Body of pancreas (tissue), 4 donors: ENCODE measurements at regions not wholly inside any gene's neighbourhood (a gene's known extent, or its start where the extent isn't known, plus 50 kb on each side); places are given as distances from the start of the nearest gene placed in this dataset.

Experiments used
- ATAC-seq: fragments of 150-250 bp; one replicate; pipeline ENCODE4 v1.9.1; 2016
- DNase-seq, 4 donors: peaks; one replicate each; pipeline ENCODE4 v3.0.0-alpha.2; 2019
- H3K27ac ChIP-seq, 4 donors: fragments of 200-600 bp; sonication (generic); 1 replicate in 3 of 4; 2 replicates in 1 of 4; pipeline versions ENCODE4 v1.5.1 to v1.6.1; 2016 to 2019; ENCODE audit warnings: mild to moderate bottlenecking in 1 of 4, mixed read lengths in 1 of 4, moderate library complexity in 1 of 4
- H3K27me3 ChIP-seq, 2 donors: fragments of 200-600 bp; sonication (generic); one replicate each; pipeline ENCODE4 v1.6.0; 2016; ENCODE audit warnings: mild to moderate bottlenecking in 1 of 2
- H3K36me3 ChIP-seq, 2 donors: fragments of 200-600 bp; sonication (generic); replicated peaks in 1 of 2; 2 replicates each; pipeline ENCODE4 v1.5.1; 2016; ENCODE audit warnings: low read depth in 2 of 2; ENCODE audit not compliant: insufficient read depth in 1 of 2
- H3K4me1 ChIP-seq: fragments of 200-600 bp; sonication (generic); one replicate; pipeline ENCODE4 v1.6.0; 2016
- H3K4me3 ChIP-seq, 2 donors: fragments of 200-600 bp; sonication (generic); 1 replicate in 1 of 2; 2 replicates in 1 of 2; pipeline ENCODE4 v1.5.1; 2016 to 2019
- H3K9me3 ChIP-seq, 3 donors: fragments of 200-600 bp; sonication (generic); 1 replicate in 2 of 3; 2 replicates in 1 of 3; pipeline ENCODE4 v1.5.1; 2016
- CTCF ChIP-seq, 7 experiments: fragments of 450-650 bp in 4 of 7; fragments of 200-600 bp in 3 of 7; sonication (generic) in 3 of 7; IDR thresholded peaks; one replicate each; pipeline ENCODE4 v1.5.1; 2016 to 2019; ENCODE audit warnings: antibody characterized with exemption in 7 of 7
- POLR2A ChIP-seq, 3 donors: fragments of 450-650 bp; IDR thresholded peaks; one replicate each; pipeline ENCODE4 v1.6.1; 2016; ENCODE audit warnings: antibody characterized with exemption in 3 of 3, mild to moderate bottlenecking in 2 of 3
- WGBS, 2 donors: methylation state at CpG; one replicate each; pipeline ENCODE4 v1.1.5; 2017; 5-methylcytosine and 5-hydroxymethylcytosine counted together
- intact Hi-C: fragments of 100-400 bp; cut with DNase I; formaldehyde crosslinking; loops from one replicate; pipeline ENCODE4 v1.15.1; 2023

- no peak for ATAC-seq
- H3K36me3 ChIP-seq = no peaks in the 10 kb centered on the region
- DNase-seq = no peak
- no peaks in the 10 kb centered on the region for H3K9me3 ChIP-seq
- 38 to 39% methylated on average over 17 to 18 of the region's 18 CpGs for whole genome bisulfite sequencing, 2 donors
- TF ChIP-seq CTCF (IDR thresholded peaks at IDR 0.05) (no peak), POLR2A (IDR thresholded peaks at IDR 0.05) (no peak)
- no peaks in the 10 kb centered on the region for H3K4me1 ChIP-seq
- no peak overlapping the region for H3K27ac ChIP-seq
- no peak overlapping the region for H3K4me3 ChIP-seq
- intact Hi-C loops = no loop called here
- H3K27me3 ChIP-seq = peaks cover 0 to 4% of the 10 kb centered on the region in 2 donors
Observed at GRCh38 chr1:30406996-30407864, 316.2 kb downstream of the MATN1 start.

GRCh38 chr1:30405631-30406212 lies 317.7 kb downstream of the MATN1 start:
- 39 to 78% methylated on average over 1 to 4 of the region's 8 CpGs for WGBS, 2 donors
- intact Hi-C loops = no loop called here

DNA sequence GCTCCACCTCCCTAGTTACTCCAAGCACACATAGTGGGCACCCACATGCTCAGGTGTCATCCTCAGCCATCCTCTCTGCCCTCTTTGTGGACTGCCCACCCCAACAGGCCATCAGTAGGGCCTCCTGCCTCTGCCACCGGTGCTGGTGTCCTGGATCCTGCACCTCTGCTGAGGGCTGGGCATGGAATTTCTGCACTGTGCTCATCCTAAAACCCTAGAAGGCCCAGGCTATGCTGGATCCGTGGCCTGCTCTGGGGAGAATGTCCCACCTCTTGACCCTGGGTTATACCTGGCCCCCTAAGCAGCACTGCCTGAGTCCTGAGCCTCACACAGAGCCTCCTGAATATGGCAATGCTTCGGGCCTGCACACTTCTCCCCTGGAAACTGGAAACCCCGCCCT lies 318.3 kb downstream of the MATN1 start:
- DNase-seq = no peak
- WGBS, 2 donors = 58 to 61% methylated on average over 4 of the region's 4 CpGs
- no peak for TF ChIP-seq CTCF (IDR thresholded peaks at IDR 0.05)
- no peak for TF ChIP-seq POLR2A (IDR thresholded peaks at IDR 0.05)
- no peak for ATAC-seq
- intact Hi-C loops = no loop called here
- Histone ChIP-seq H3K36me3 (no peaks in the 10 kb centered on the region), H3K9me3 (no peaks in the 10 kb centered on the region), H3K4me1 (no peaks in the 10 kb centered on the region), H3K4me3 (no peak overlapping the region), H3K27me3 (peaks cover 0 to 2% of the 10 kb centered on the region in 2 donors), H3K27ac (no peak overlapping the region)

More at GRCh38 chr1:30405631-30406212, 317.7 kb downstream of the MATN1 start:
- TF ChIP-seq CTCF (IDR thresholded peaks at IDR 0.05) (no peak), POLR2A (IDR thresholded peaks at IDR 0.05) (no peak)
- DNase-seq = no peak
- Histone ChIP-seq H3K4me1 (no peaks in the 10 kb centered on the region), H3K27me3 (peaks cover 0 to 4% of the 10 kb centered on the region in 2 donors), H3K36me3 (no peaks in the 10 kb centered on the region), H3K4me3 (no peak overlapping the region), H3K9me3 (no peaks in the 10 kb centered on the region), H3K27ac (no peak overlapping the region)
- no peak for ATAC-seq

DNA sequence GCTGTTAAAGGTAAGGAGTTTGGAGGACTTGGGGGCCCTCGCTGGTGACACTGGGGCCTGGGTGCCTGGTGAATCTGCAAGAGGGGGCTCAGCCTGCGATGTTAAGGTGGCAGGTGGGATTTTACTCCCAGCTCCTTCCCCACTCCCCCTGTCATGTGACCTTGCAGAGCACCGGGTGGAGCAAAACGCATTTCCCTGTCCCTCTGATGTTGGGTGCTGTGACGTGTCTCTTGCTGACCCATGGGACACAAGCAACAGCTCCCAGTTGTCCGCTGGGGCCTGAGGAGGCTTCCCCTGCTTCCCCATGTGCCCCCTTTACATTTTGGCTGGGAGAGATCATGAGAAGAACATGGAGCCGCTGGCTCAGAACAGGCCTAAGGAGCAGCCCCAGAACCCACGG lies 319.0 kb downstream of the MATN1 start:
- H3K27ac ChIP-seq = no peak overlapping the region
- WGBS, 2 donors = 58 to 63% methylated on average over 6 to 8 of the region's 8 CpGs
- DNase-seq (no peak), ATAC-seq (no peak)
- no peaks in the 10 kb centered on the region for H3K36me3 ChIP-seq
- intact Hi-C loops = no loop called here
- no peaks in the 10 kb centered on the region for H3K4me1 ChIP-seq
- H3K9me3 ChIP-seq = no peaks in the 10 kb centered on the region
- TF ChIP-seq POLR2A (IDR thresholded peaks at IDR 0.05) = no peak
- H3K4me3 ChIP-seq = no peak overlapping the region
- H3K27me3 ChIP-seq = no peaks in the 10 kb centered on the region

GRCh38 chr1:30403726-30404125 lies 319.7 kb downstream of the MATN1 start:
- intact Hi-C loops = no loop called here
- Histone ChIP-seq H3K27ac (no peak overlapping the region), H3K36me3 (no peaks in the 10 kb centered on the region), H3K4me1 (no peaks in the 10 kb centered on the region), H3K27me3 (no peaks in the 10 kb centered on the region), H3K9me3 (no peaks in the 10 kb centered on the region), H3K4me3 (no peak overlapping the region)
- ATAC-seq = no peak
- TF ChIP-seq POLR2A (IDR thresholded peaks at IDR 0.05) (no peak), CTCF (IDR thresholded peaks at IDR 0.05) (no peak)
- 83 to 84% methylated on average over 2 of the region's 2 CpGs for WGBS, 2 donors
- no peak for DNase-seq
